DND-41 (cell line): ENCODE measurements at regions not wholly inside any gene's neighbourhood (a gene's known extent, or its start where the extent isn't known, plus 50 kb on each side); places are given as distances from the start of the nearest gene placed in this dataset.
"Not testable (repeated sequence)": the region's sequence is repeated elsewhere in the genome, so short reads cannot be mapped to it uniquely, and the experiment has no call there.

Experiments used
- ATAC-seq: fragments of 200-7000 bp; cut with Tn5 transposase; 3 replicates; pipeline ENCODE4 v1.9.1; 2021; ENCODE audit warnings: low read depth; ENCODE audit not compliant: insufficient read depth
- DNase-seq: peaks from one replicate; pipeline ENCODE4 v3.0.0-alpha.2; 2020
- H2AFZ ChIP-seq: 2 replicates; pipeline ENCODE4 v1.6.0; 2012; ENCODE audit warnings: low read depth, low read length
- H3K27ac ChIP-seq: 2 replicates; pipeline ENCODE4 v1.5.1; 2012; ENCODE audit warnings: low read length, inconsistent platforms
- H3K27me3 ChIP-seq: fragments of 200-600 bp; sonication (generic); 2 replicates; pipeline ENCODE4 v1.6.0; 2012; ENCODE audit warnings: low read length, mild to moderate bottlenecking, inconsistent platforms; ENCODE audit not compliant: insufficient read depth, poor library complexity
- H3K36me3 ChIP-seq: 2 replicates; pipeline ENCODE4 v1.5.1; 2012; ENCODE audit warnings: low read length, inconsistent platforms; ENCODE audit not compliant: insufficient read depth
- H3K4me1 ChIP-seq: 2 replicates; pipeline ENCODE4 v1.5.1; 2012; ENCODE audit warnings: mild to moderate bottlenecking, low read length; ENCODE audit not compliant: insufficient read depth
- H3K4me2 ChIP-seq: 2 replicates; pipeline ENCODE4 v1.6.0; 2012; ENCODE audit warnings: mild to moderate bottlenecking, moderate library complexity, low read length, inconsistent platforms; ENCODE audit not compliant: insufficient read depth
- H3K4me3 ChIP-seq, 2 experiments: fragments of 200-600 bp in 1 of 2; shearing (Covaris generic) in 1 of 2; 2 replicates each; pipeline ENCODE4 v1.5.1; 2012 to 2016; ENCODE audit warnings: inconsistent platforms in 2 of 2, low read length in 2 of 2, mild to moderate bottlenecking in 2 of 2, low read depth in 1 of 2, moderate library complexity in 1 of 2
- H3K79me2 ChIP-seq: 2 replicates; pipeline ENCODE4 v1.6.0; 2012; ENCODE audit warnings: low read length, inconsistent platforms; ENCODE audit not compliant: insufficient read depth
- H3K9ac ChIP-seq: 2 replicates; pipeline ENCODE4 v1.6.0; 2012; ENCODE audit warnings: low read depth, mild to moderate bottlenecking, inconsistent platforms, low read length, moderate library complexity
- H3K9me3 ChIP-seq: 2 replicates; pipeline ENCODE4 v1.5.1; 2012; ENCODE audit warnings: low read length, moderate library complexity, mild to moderate bottlenecking, inconsistent platforms; ENCODE audit not compliant: insufficient read depth, severe bottlenecking
- H4K20me1 ChIP-seq: 2 replicates; pipeline ENCODE4 v1.6.0; 2012; ENCODE audit warnings: low read length; ENCODE audit not compliant: insufficient read depth
- CTCF ChIP-seq: IDR thresholded peaks from 2 replicates; pipeline ENCODE4 v1.5.1; 2012; ENCODE audit warnings: borderline replicate concordance, low read length, moderate library complexity, mild to moderate bottlenecking; ENCODE audit not compliant: poor library complexity, severe bottlenecking; ENCODE audit errors: extremely low read depth
- EZH2 ChIP-seq: IDR thresholded peaks from 3 replicates; pipeline ENCODE4 v1.6.1; 2012; ENCODE audit warnings: borderline replicate concordance, low read depth, mild to moderate bottlenecking, moderate library complexity, low read length, inconsistent platforms; ENCODE audit not compliant: severe bottlenecking

GRCh38 chrX:138255373-138255772 is 456.1 kb downstream of the FGF13 start:
- no peaks in the 10 kb centered on the region for H3K9me3 ChIP-seq
- no peak for ATAC-seq

GRCh38 chrX:138264095-138264494 is 447.4 kb downstream of the FGF13 start:
- H3K27ac ChIP-seq, H3K4me2 ChIP-seq, ATAC-seq, H3K4me1 ChIP-seq, H4K20me1 ChIP-seq, H3K9ac ChIP-seq, H2AFZ ChIP-seq, H3K4me3 ChIP-seq, H3K9me3 ChIP-seq, DNase-seq, H3K36me3 ChIP-seq, H3K27me3 ChIP-seq, H3K79me2 ChIP-seq: not testable (repeated sequence)

More at GRCh38 chrX:138255373-138255772, 456.1 kb downstream of the FGF13 start:
- Histone ChIP-seq H3K9ac (no peak overlapping the region), H4K20me1 (no peaks in the 10 kb centered on the region), H3K79me2 (no peaks in the 10 kb centered on the region), H3K4me3 (no peak overlapping the region), H2AFZ (no peak overlapping the region), H3K4me1 (no peaks in the 10 kb centered on the region), H3K36me3 (no peaks in the 10 kb centered on the region), H3K4me2 (no peak overlapping the region), H3K27me3 (no peaks in the 10 kb centered on the region), H3K27ac (no peak overlapping the region)
- DNase-seq: no peak
- TF ChIP-seq CTCF (no peak), EZH2 (no peak)

GRCh38 chrX:138270931-138271330 is 440.6 kb downstream of the FGF13 start:
- no peaks in the 10 kb centered on the region for H3K36me3 ChIP-seq
- no peak overlapping the region for H2AFZ ChIP-seq
- no peaks in the 10 kb centered on the region for H4K20me1 ChIP-seq
- H3K4me2 ChIP-seq: no peak overlapping the region
- H3K27me3 ChIP-seq: no peaks in the 10 kb centered on the region
- no peaks in the 10 kb centered on the region for H3K9me3 ChIP-seq
- DNase-seq: no peak
- no peaks in the 10 kb centered on the region for H3K79me2 ChIP-seq
- H3K4me1 ChIP-seq: no peaks in the 10 kb centered on the region
- H3K9ac ChIP-seq: no peak overlapping the region
- TF ChIP-seq CTCF (no peak), EZH2 (no peak)
- H3K4me3 ChIP-seq: no peak overlapping the region
- no peak for ATAC-seq
- H3K27ac ChIP-seq: no peak overlapping the region

GRCh38 chrX:138282598-138283150 is 428.8 kb downstream of the FGF13 start:
- not testable (repeated sequence) for ATAC-seq, H3K36me3 ChIP-seq

More at GRCh38 chrX:138282598-138283150, 428.8 kb downstream of the FGF13 start:
- not testable (repeated sequence) for H3K4me2 ChIP-seq, H3K27ac ChIP-seq, H3K4me3 ChIP-seq, H3K79me2 ChIP-seq, DNase-seq, H3K27me3 ChIP-seq, H3K9ac ChIP-seq, H3K4me1 ChIP-seq, H2AFZ ChIP-seq, H4K20me1 ChIP-seq, H3K9me3 ChIP-seq
